ENCODE measurements at regions not wholly inside any gene's neighbourhood (a gene's known extent, or its start where the extent isn't known, plus 50 kb on each side); places are given as distances from the start of the nearest gene placed in this dataset.

GRCh38 chr6:51528556-51528955, 558.9 kb downstream of the PKHD1 start:
- no peak for TF ChIP-seq ZC3H10 (CRISPR knock-in tag; IDR thresholded peaks at IDR 0.05)
- TF ChIP-seq ISL1 (CRISPR knock-in tag; IDR thresholded peaks at IDR 0.05) = peak; percentile 33; the same call in 1 of the 2 replicates
- peak; percentile 47 for ATAC-seq

- no peak for ATAC-seq
- TF ChIP-seq PATZ1 (CRISPR knock-in tag; IDR thresholded peaks at IDR 0.05; ENCODE audit: borderline replicate concordance) (no peak), POU6F1 (CRISPR knock-in tag; IDR thresholded peaks at IDR 0.05; ENCODE audit: borderline replicate concordance, low read depth) (no peak), SNAI2 (CRISPR knock-in tag; IDR thresholded peaks at IDR 0.05) (no peak), TSHZ2 (CRISPR knock-in tag; IDR thresholded peaks at IDR 0.05) (no peak), CSRNP3 (CRISPR knock-in tag; IDR thresholded peaks at IDR 0.05) (no peak), CSDC2 (CRISPR knock-in tag; IDR thresholded peaks at IDR 0.05) (no peak), ISL1 (CRISPR knock-in tag; IDR thresholded peaks at IDR 0.05) (no peak), ZNF8 (CRISPR knock-in tag; IDR thresholded peaks at IDR 0.05) (no peak), GLIS3 (CRISPR knock-in tag; IDR thresholded peaks at IDR 0.05) (no peak), TOX (CRISPR knock-in tag; IDR thresholded peaks at IDR 0.05; ENCODE audit: borderline replicate concordance) (no peak)
Measured at GRCh38 chr6:51529240-51529639, 558.2 kb downstream of the PKHD1 start.

- ATAC-seq = no peak
- TF ChIP-seq SNAI2 (CRISPR knock-in tag; IDR thresholded peaks at IDR 0.05) (no peak), TSHZ2 (CRISPR knock-in tag; IDR thresholded peaks at IDR 0.05) (no peak)
Measured at GRCh38 chr6:51531623-51532022, 555.8 kb downstream of the PKHD1 start.

GRCh38 chr6:51533962-51534361, 553.5 kb downstream of the PKHD1 start:
- no peak for ATAC-seq
- TF ChIP-seq OSR1 (CRISPR knock-in tag; IDR thresholded peaks at IDR 0.05) (no peak), BACH2 (CRISPR knock-in tag; IDR thresholded peaks at IDR 0.05; ENCODE audit: borderline replicate concordance) (no peak), ZFP3 (CRISPR knock-in tag; IDR thresholded peaks at IDR 0.05) (no peak), ISL1 (CRISPR knock-in tag; IDR thresholded peaks at IDR 0.05) (no peak), CSDC2 (CRISPR knock-in tag; IDR thresholded peaks at IDR 0.05) (no peak), ESRRG (CRISPR knock-in tag; IDR thresholded peaks at IDR 0.05) (no peak)

- TF ChIP-seq TCF4 (CRISPR knock-in tag; IDR thresholded peaks at IDR 0.05; ENCODE audit: borderline replicate concordance) = no peak
- no peak for TF ChIP-seq CSRNP3 (CRISPR knock-in tag; IDR thresholded peaks at IDR 0.05)
- TF ChIP-seq PATZ1 (CRISPR knock-in tag; IDR thresholded peaks at IDR 0.05; ENCODE audit: borderline replicate concordance) = no peak
- no peak for TF ChIP-seq ZNF8 (CRISPR knock-in tag; IDR thresholded peaks at IDR 0.05)
- no peak for TF ChIP-seq ZNF70 (CRISPR knock-in tag; IDR thresholded peaks at IDR 0.05)
- TF ChIP-seq GLIS3 (CRISPR knock-in tag; IDR thresholded peaks at IDR 0.05) = no peak
- no peak for TF ChIP-seq ZFP3 (CRISPR knock-in tag; IDR thresholded peaks at IDR 0.05)
- no peak for TF ChIP-seq ZNF565 (CRISPR knock-in tag; conservative IDR thresholded peaks at IDR 0.05; ENCODE audit: low read depth)
- no peak for ATAC-seq
Measured at GRCh38 chr6:51535327-51535726, 552.1 kb downstream of the PKHD1 start.

All from SK-N-SH treated with all-trans-retinoic acid at 6 μM for 48 hours (cell line).